Choroid plexus epithelial cell (primary cell): ENCODE measurements at regions not wholly inside any gene's neighbourhood (a gene's known extent, or its start where the extent isn't known, plus 50 kb on each side); places are given as distances from the start of the nearest gene placed in this dataset.

Source experiments
- DNase-seq: peaks from one replicate; pipeline ENCODE4 v3.0.0-alpha.2; 2010; ENCODE audit warnings: low read depth
- H3K4me3 ChIP-seq: 2 replicates; pipeline ENCODE4 v1.5.1; 2011; ENCODE audit warnings: low read depth, mild to moderate bottlenecking, control low read depth, low read length, moderate library complexity
- TF ChIP-seq, protein P1 (sequence below): conservative IDR thresholded peaks from 2 replicates; pipeline ENCODE4 v1.5.1; 2011; ENCODE audit warnings: low read depth, mild to moderate bottlenecking, control low read depth, inconsistent platforms, low read length, moderate library complexity

GRCh38 chr5:167352801-167353200, 938.6 kb upstream of the WWC1 start:
- DNase-seq = no peak
- TF ChIP-seq, protein P1, sequence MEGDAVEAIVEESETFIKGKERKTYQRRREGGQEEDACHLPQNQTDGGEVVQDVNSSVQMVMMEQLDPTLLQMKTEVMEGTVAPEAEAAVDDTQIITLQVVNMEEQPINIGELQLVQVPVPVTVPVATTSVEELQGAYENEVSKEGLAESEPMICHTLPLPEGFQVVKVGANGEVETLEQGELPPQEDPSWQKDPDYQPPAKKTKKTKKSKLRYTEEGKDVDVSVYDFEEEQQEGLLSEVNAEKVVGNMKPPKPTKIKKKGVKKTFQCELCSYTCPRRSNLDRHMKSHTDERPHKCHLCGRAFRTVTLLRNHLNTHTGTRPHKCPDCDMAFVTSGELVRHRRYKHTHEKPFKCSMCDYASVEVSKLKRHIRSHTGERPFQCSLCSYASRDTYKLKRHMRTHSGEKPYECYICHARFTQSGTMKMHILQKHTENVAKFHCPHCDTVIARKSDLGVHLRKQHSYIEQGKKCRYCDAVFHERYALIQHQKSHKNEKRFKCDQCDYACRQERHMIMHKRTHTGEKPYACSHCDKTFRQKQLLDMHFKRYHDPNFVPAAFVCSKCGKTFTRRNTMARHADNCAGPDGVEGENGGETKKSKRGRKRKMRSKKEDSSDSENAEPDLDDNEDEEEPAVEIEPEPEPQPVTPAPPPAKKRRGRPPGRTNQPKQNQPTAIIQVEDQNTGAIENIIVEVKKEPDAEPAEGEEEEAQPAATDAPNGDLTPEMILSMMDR = no peak
- H3K4me3 ChIP-seq = no peak overlapping the region

DNA sequence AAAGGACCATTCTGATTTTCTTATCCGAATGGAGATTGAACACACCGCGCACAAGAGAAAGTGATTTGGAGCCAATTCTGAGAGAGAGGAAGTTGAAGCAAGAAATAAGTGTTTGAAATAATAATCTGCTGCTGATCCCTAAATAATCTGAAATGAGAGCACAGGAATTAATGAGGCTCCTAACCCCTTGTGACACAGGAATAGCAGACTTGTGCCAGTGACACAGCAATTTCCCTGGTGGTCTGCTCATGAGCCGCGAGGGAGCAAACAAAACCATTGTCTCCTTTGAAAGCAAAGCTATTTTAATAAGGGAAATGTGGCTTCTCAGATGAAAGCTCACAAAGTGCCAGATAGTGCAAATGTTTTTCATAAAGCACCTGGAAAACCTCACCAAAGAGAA, 936.1 kb upstream of the WWC1 start:
- no peak overlapping the region for H3K4me3 ChIP-seq
- TF ChIP-seq, protein P1 = no peak
- no peak for DNase-seq

- DNase-seq = no peak
- no peak overlapping the region for H3K4me3 ChIP-seq
- TF ChIP-seq, protein P1 = no peak
These were observed 935.1 kb upstream of the WWC1 start for GRCh38 chr5:167356374-167356773.

- no peak overlapping the region for H3K4me3 ChIP-seq
- TF ChIP-seq, protein P1 = no peak
- DNase-seq = no peak
These were observed 932.5 kb upstream of the WWC1 start for GRCh38 chr5:167358868-167359492.

GRCh38 chr5:167361795-167362194, 929.6 kb upstream of the WWC1 start:
- no peak for DNase-seq
- H3K4me3 ChIP-seq = no peak overlapping the region
- TF ChIP-seq, protein P1 = no peak

- DNase-seq = no peak
- TF ChIP-seq, protein P1 = no peak
- no peak overlapping the region for H3K4me3 ChIP-seq
These were observed 928.4 kb upstream of the WWC1 start for GRCh38 chr5:167363065-167363464.

DNA sequence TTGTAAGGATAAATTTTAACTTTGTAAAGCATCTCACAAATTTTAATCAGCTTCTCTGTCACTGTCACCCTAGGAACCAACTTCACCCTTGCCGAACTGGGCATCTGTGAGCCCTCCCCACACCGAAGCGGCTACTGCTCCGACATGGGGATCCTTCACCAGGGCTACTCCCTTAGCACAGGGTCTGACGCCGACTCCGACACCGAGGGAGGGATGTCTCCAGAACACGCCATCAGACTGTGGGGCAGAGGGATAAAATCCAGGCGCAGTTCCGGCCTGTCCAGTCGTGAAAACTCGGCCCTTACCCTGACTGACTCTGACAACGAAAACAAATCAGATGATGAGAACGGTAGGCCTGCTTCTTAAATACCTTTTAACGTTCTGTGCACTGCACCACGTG, 916.3 kb upstream of the WWC1 start:
- H3K4me3 ChIP-seq = no peak overlapping the region
- no peak for DNase-seq
- TF ChIP-seq, protein P1 = no peak
